Endothelial cell of umbilical vein (primary cell): ENCODE measurements at regions not wholly inside any gene's neighbourhood (a gene's known extent, or its start where the extent isn't known, plus 50 kb on each side); places are given as distances from the start of the nearest gene placed in this dataset.

Source experiments
- BruUV-seq: library from RNA; stranded (reverse); fragments of 400-500 nt; replicated peaks from 2 replicates; lab custom pipeline; 2021; lab: Mats Ljungman, UMichigan
- CTCF ChIA-PET: fragments of 300-600, 350-600 bp; sonication (Branson Sonifier 250); formaldehyde crosslinking; loops from one replicate; lab custom pipeline; 2021; ENCODE audit warnings: antibody characterized with exemption, inconsistent platforms; lab: Charles Lee
- POLR2A ChIA-PET: fragments of 300-600, 350-600 bp; sonication (Branson Sonifier 250); formaldehyde crosslinking; loops from one replicate; lab custom pipeline; 2021; ENCODE audit warnings: antibody characterized with exemption, inconsistent platforms; lab: Charles Lee
- DNase-seq: peaks from one replicate; pipeline ENCODE4 v3.0.0-alpha.2; 2011; ENCODE audit warnings: low read depth, low spot score
- FAIRE-seq: peaks from 2 replicates; lab custom pipeline; 2011; peaks lifted over from hg19 to GRCh38; lab: Jason Lieb, UNC
- H2AFZ ChIP-seq: 2 replicates; pipeline ENCODE4 v1.6.0; 2012; ENCODE audit warnings: low read depth, low read length, control low read depth, inconsistent platforms
- H3K27ac ChIP-seq: 2 replicates; pipeline ENCODE4 v1.5.1; 2011; ENCODE audit warnings: low read depth, mild to moderate bottlenecking, control low read depth, low read length, moderate library complexity; ENCODE audit not compliant: insufficient read depth
- H3K27me3 ChIP-seq, 2 experiments: 2 replicates each; pipeline versions ENCODE4 v1.6.0 to v1.6.1; 2011; ENCODE audit warnings: low read length in 2 of 2, mixed read lengths in 1 of 2; ENCODE audit not compliant: control insufficient read depth in 2 of 2, insufficient read depth in 2 of 2
- H3K36me3 ChIP-seq, 2 experiments: 2 replicates in 1 of 2; 3 replicates in 1 of 2; pipeline ENCODE4 v1.5.1; 2011; ENCODE audit warnings: low read length in 2 of 2, mild to moderate bottlenecking in 1 of 2, moderate library complexity in 1 of 2; ENCODE audit not compliant: control insufficient read depth in 2 of 2, insufficient read depth in 2 of 2; ENCODE audit errors: extremely low read depth in 1 of 2
- H3K4me1 ChIP-seq: 3 replicates; pipeline ENCODE4 v1.5.1; 2011; ENCODE audit warnings: mild to moderate bottlenecking, low read length; ENCODE audit not compliant: control insufficient read depth, insufficient read depth; ENCODE audit errors: extremely low read depth
- H3K4me2 ChIP-seq: 2 replicates; pipeline ENCODE4 v1.6.1; 2011; ENCODE audit warnings: low read length, control low read depth, mixed read lengths; ENCODE audit not compliant: insufficient read depth
- H3K4me3 ChIP-seq, 3 experiments: fragments of 200-600 bp in 1 of 3; sonication (generic), shearing (Covaris generic) in 1 of 3; replicated peaks in 1 of 3; 2 replicates each; pipeline ENCODE4 v1.5.1; 2011 to 2016; ENCODE audit warnings: control low read depth in 3 of 3, low read length in 3 of 3, mild to moderate bottlenecking in 2 of 3, inconsistent platforms in 1 of 3, low read depth in 1 of 3, moderate library complexity in 1 of 3; ENCODE audit not compliant: insufficient read depth in 1 of 3
- H3K79me2 ChIP-seq: 2 replicates; pipeline ENCODE4 v1.6.0; 2012; ENCODE audit warnings: low read length, inconsistent platforms; ENCODE audit not compliant: control insufficient read depth, insufficient read depth
- H3K9ac ChIP-seq: replicated peaks from 2 replicates; pipeline ENCODE3; 2011; ENCODE audit warnings: low read length, control low read depth; ENCODE audit not compliant: insufficient read depth; ENCODE audit errors: extremely low read depth
- H3K9me1 ChIP-seq: replicated peaks from 3 replicates; pipeline ENCODE4 v1.6.0; 2011; ENCODE audit warnings: mild to moderate bottlenecking, low read length; ENCODE audit not compliant: control insufficient read depth, insufficient read depth; ENCODE audit errors: extremely low read depth
- H3K9me3 ChIP-seq: replicated peaks from 2 replicates; pipeline ENCODE4 v1.5.1; 2012; ENCODE audit warnings: low read length, inconsistent platforms; ENCODE audit not compliant: control insufficient read depth, insufficient read depth
- H4K20me1 ChIP-seq: replicated peaks from 2 replicates; pipeline ENCODE3; 2011; ENCODE audit warnings: mild to moderate bottlenecking, low read length; ENCODE audit not compliant: control insufficient read depth, insufficient read depth; ENCODE audit errors: extremely low read depth
- CTCF ChIP-seq, 2 donors: IDR thresholded peaks; 1 replicate in 1 of 2; 2 replicates in 1 of 2; pipeline ENCODE4 v1.5.1; 2011; ENCODE audit warnings: low read length in 2 of 2, mild to moderate bottlenecking in 2 of 2, moderate library complexity in 2 of 2, control low read depth in 1 of 2, inconsistent platforms in 1 of 2, low read depth in 1 of 2; ENCODE audit not compliant: insufficient read depth in 1 of 2; ENCODE audit errors: extremely low read depth in 1 of 2
- EZH2 ChIP-seq: IDR thresholded peaks from 2 replicates; pipeline ENCODE4 v1.6.1; 2012; ENCODE audit warnings: borderline replicate concordance, low read depth, mild to moderate bottlenecking, moderate library complexity, low read length, inconsistent platforms; ENCODE audit not compliant: severe bottlenecking
- FOS ChIP-seq: IDR thresholded peaks from 2 replicates; pipeline ENCODE4 v1.6.1; 2011; ENCODE audit warnings: mild to moderate bottlenecking, low read length, moderate library complexity, borderline replicate concordance; ENCODE audit not compliant: insufficient read depth
- GATA2 ChIP-seq: IDR thresholded peaks from 2 replicates; pipeline ENCODE4 v1.7.0; 2011; ENCODE audit warnings: low read depth, mild to moderate bottlenecking, moderate library complexity, mixed read lengths, low read length; ENCODE audit not compliant: insufficient read length, insufficient read depth
- JUN ChIP-seq: IDR thresholded peaks from 2 replicates; pipeline ENCODE4 v1.6.1; 2011; ENCODE audit warnings: borderline replicate concordance, low read depth; ENCODE audit not compliant: insufficient read length, insufficient read depth
- MAX ChIP-seq: IDR thresholded peaks from 2 replicates; pipeline ENCODE4 v1.6.1; 2011; ENCODE audit not compliant: insufficient read depth, insufficient read length
- MYC ChIP-seq: IDR thresholded peaks from one replicate; pipeline ENCODE4 v1.6.1; 2011; ENCODE audit warnings: mild to moderate bottlenecking, low read depth, low read length
- POLR2A ChIP-seq: IDR thresholded peaks from 2 replicates; pipeline ENCODE4 v1.6.1; 2012; ENCODE audit warnings: low read depth, mild to moderate bottlenecking, control low read depth, low read length
- POLR2AphosphoS5 ChIP-seq: IDR thresholded peaks from 2 replicates; pipeline ENCODE4 v1.6.1; 2012; ENCODE audit warnings: low read depth, mild to moderate bottlenecking, control low read depth, low read length, moderate library complexity; ENCODE audit not compliant: insufficient read depth
- dilution Hi-C: fragments of 300-500 bp; cut with MboI; formaldehyde crosslinking; loops from one replicate; pipeline ENCODE4 v1.15.0; 2019; ENCODE audit warnings: low sequenced_read_pairs; ENCODE audit not compliant: extremely low pct_ligation_motif_present
- intact Hi-C: fragments of 100-400 bp; cut with micrococcal nuclease; formaldehyde crosslinking; loops from one replicate; pipeline ENCODE4 v1.10.0; 2022

- CTCF ChIA-PET = no interaction called here
- H3K36me3 ChIP-seq = no peaks in the 10 kb centered on the region
- no peak overlapping the region for H3K4me3 ChIP-seq
- no peaks in the 10 kb centered on the region for H4K20me1 ChIP-seq
- no peaks in the 10 kb centered on the region for H3K4me1 ChIP-seq
- no peak overlapping the region for H3K27ac ChIP-seq
- dilution Hi-C loops = no loop called here
- H3K4me2 ChIP-seq = no peak overlapping the region
- no peak for TF ChIP-seq POLR2AphosphoS5
- TF ChIP-seq POLR2A = no peak
- no peak for TF ChIP-seq JUN
- no peak for TF ChIP-seq MAX
- no peak for TF ChIP-seq FOS
- TF ChIP-seq EZH2 = no peak
- TF ChIP-seq CTCF (IDR thresholded peaks at IDR 0.05; ENCODE audit: extremely low read depth in 1 of 2, insufficient read depth in 1 of 2, low read depth in 1 of 2, low read length in 2 of 2) = no peak
- no peak for TF ChIP-seq MYC
- TF ChIP-seq GATA2 = no peak
- H3K9me1 ChIP-seq = no peaks in the 10 kb centered on the region
- no TSS peak for BruUV-seq
- peaks cover 2% of the 10 kb centered on the region for H3K9me3 ChIP-seq
- no peak overlapping the region for H3K9ac ChIP-seq
- no peak for FAIRE-seq
- no peaks in the 10 kb centered on the region for H3K79me2 ChIP-seq
- no peak for DNase-seq
- no peak overlapping the region for H2AFZ ChIP-seq
- intact Hi-C loops = no loop called here
- H3K27me3 ChIP-seq = no peaks in the 10 kb centered on the region
- POLR2A ChIA-PET = no interaction called here
Measured at GRCh38 chr5:12016159-12016746, 112.0 kb upstream of the CTNND2 start.
